ENCODE measurements at regions not wholly inside any gene's neighbourhood (a gene's known extent, or its start where the extent isn't known, plus 50 kb on each side); places are given as distances from the start of the nearest gene placed in this dataset.

- Histone ChIP-seq H3K79me2 (ENCODE audit: insufficient read depth, low read length) (no peaks in the 10 kb centered on the region), H4K20me1 (ENCODE audit: control insufficient read depth, insufficient read depth, insufficient read length) (no peaks in the 10 kb centered on the region), H3K56ac (ENCODE audit: insufficient read length, low read depth, low read length) (no peak overlapping the region), H4K91ac (ENCODE audit: insufficient read length, low read depth, low read length) (no peak overlapping the region), H3K23ac (ENCODE audit: insufficient read length, low read depth, low read length) (no peak overlapping the region), H2BK120ac (ENCODE audit: low read depth, low read length, poor library complexity, severe bottlenecking) (no peak overlapping the region), H3K18ac (ENCODE audit: insufficient read length, low read depth, low read length) (no peak overlapping the region), H2BK12ac (ENCODE audit: insufficient read length, low read depth, low read length) (no peak overlapping the region), H2BK5ac (ENCODE audit: insufficient read length, low read length) (no peak overlapping the region), H3K4ac (ENCODE audit: low read depth, low read length) (no peak overlapping the region), H3K14ac (ENCODE audit: insufficient read depth, low read length) (no peak overlapping the region), H3K79me1 (ENCODE audit: insufficient read depth, low read depth, low read length, poor library complexity, severe bottlenecking) (no peaks in the 10 kb centered on the region), H2BK20ac (ENCODE audit: low read depth, low read length, poor library complexity, severe bottlenecking) (no peak overlapping the region), H3K9ac (ENCODE audit: extremely low read depth, insufficient read length, low read length) (no peak overlapping the region), H2AFZ (ENCODE audit: low read length) (no peak overlapping the region), H3K4me1 (ENCODE audit: insufficient read depth, low read length) (peaks cover 1% of the 10 kb centered on the region), H3K4me2 (ENCODE audit: insufficient read depth, insufficient read length, low read length) (no peak overlapping the region), H3K23me2 (ENCODE audit: insufficient read length, low read depth, low read length, poor library complexity, severe bottlenecking) (no peaks in the 10 kb centered on the region), H3K27me3 (ENCODE audit: insufficient read depth, low read length) (no peaks in the 10 kb centered on the region), H3K27ac (ENCODE audit: insufficient read length, low read depth, low read length) (no peak overlapping the region), H2BK15ac (ENCODE audit: low read depth, low read length) (no peak overlapping the region), H4K8ac (replicated peaks; ENCODE audit: insufficient read length, low read depth, low read length) (no peak overlapping the region), H3K9me3 (ENCODE audit: control insufficient read depth, low read depth, low read length) (no peaks in the 10 kb centered on the region), H4K5ac (ENCODE audit: insufficient read length, low read depth, low read length) (no peak overlapping the region), H3T11ph (ENCODE audit: low read length) (no peak overlapping the region), H2AK5ac (ENCODE audit: insufficient read length, low read length) (no peak overlapping the region)
- Mint-ChIP-seq H3K4me1 (peaks cover 10 to 12% of the 10 kb centered on the region in 2 experiments; a peak in 3 of 4 replicates), H3K36me3 (ENCODE audit: insufficient read depth in 1 of 3, low read depth in 3 of 3) (no peaks in the 10 kb centered on the region), H3K9me3 (no peaks in the 10 kb centered on the region), H3K27me3 (ENCODE audit: low read depth) (peaks cover 3% of the 10 kb centered on the region), H3K4me3 (no peak overlapping the region), H3K27ac (no peak overlapping the region)
- no peak for DNase-seq
- no peak for TF ChIP-seq CTCF (conservative IDR thresholded peaks at IDR 0.05)
Observed at GRCh38 chr20:54716790-54717189, 241.4 kb downstream of the DOK5 start.

Data from H9 (cell line).